NCI-H128 (cell line): ENCODE measurements at regions not wholly inside any gene's neighbourhood (a gene's known extent, or its start where the extent isn't known, plus 50 kb on each side); places are given as distances from the start of the nearest gene placed in this dataset.

Experiments
- DNase-seq: peaks from one replicate; lab custom pipeline; 2025; ENCODE audit not compliant: unreplicated experiment; lab: John Stamatoyannopoulos, UW

DNA sequence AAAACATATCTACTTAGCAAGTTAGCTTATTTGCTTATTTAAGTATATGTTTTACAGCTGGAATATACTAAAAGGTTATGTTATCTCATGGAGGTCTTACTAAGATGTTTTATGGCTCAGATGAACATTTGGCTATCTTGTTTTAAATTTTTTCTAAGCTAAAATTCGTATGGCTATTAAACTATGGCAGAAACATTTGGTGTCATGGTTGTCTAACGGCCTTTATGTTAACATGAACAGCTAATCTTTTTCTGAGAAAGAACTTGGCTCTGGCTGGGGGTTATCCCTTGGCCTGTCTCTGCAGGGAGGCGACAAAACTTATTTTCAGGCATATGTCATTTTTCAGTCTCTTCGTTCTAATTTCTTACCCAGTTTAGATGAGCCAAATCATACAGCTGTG, 101.5 kb upstream of the MTPN start:
- no peak for DNase-seq

DNA sequence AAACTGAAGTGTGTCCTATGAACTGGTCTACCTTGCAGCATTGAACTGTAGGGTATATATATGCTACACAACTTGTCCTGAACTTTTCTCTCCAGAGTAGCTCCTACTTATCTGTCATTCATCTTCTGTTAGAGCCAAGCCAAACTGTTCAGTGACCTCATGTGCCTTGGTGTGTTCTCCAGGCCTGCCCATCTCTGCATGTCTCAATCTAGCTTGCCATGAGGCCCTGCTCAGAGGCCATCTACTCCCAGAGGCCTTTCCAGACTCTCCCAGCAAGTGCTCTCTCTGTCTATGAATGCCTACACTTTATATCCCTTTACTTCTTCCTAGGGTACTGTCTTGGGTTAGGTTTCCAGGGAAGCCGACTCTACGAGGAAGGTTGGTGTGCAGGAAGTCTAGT, 99.8 kb upstream of the MTPN start:
- no peak for DNase-seq

DNA sequence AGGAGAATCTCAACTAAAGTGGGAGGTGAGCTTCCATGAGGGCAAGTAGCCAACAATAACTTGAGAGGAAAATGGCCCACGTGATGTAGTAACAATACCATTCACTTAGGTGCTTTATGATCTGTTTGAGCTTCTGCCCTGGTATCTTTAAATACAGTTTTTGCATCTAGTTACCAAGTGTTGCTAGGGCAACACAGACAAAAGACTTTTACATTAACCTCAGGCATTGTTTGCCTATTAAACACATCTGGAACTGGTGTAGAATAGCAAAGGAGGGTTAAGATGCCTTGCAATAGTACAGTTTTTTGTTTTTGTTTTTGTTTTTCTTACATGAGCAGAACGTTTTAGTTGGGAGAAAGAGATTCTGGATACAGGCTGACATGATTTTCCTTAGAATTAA, 97.7 kb upstream of the MTPN start:
- no peak for DNase-seq

DNA sequence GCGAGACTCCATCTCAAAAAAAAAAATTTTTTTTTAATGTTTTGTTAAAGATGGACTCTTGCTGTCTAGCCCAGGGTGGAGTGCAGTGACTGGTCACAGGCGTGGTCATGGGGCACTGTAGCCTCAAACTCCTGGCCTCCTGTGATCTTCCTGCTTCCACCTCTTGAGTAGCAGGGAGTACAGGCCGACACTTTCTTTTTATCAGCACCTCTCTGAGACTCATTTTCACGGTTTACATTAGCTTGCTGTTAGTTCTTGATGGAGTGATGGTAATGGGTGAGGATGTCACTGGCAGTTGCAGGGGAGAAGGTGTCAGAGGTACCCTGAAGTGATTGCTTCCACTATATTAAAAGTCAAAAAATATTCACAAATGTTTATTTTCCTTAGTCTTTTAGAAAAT, 95.3 kb upstream of the MTPN start:
- DNase-seq: no peak

DNA sequence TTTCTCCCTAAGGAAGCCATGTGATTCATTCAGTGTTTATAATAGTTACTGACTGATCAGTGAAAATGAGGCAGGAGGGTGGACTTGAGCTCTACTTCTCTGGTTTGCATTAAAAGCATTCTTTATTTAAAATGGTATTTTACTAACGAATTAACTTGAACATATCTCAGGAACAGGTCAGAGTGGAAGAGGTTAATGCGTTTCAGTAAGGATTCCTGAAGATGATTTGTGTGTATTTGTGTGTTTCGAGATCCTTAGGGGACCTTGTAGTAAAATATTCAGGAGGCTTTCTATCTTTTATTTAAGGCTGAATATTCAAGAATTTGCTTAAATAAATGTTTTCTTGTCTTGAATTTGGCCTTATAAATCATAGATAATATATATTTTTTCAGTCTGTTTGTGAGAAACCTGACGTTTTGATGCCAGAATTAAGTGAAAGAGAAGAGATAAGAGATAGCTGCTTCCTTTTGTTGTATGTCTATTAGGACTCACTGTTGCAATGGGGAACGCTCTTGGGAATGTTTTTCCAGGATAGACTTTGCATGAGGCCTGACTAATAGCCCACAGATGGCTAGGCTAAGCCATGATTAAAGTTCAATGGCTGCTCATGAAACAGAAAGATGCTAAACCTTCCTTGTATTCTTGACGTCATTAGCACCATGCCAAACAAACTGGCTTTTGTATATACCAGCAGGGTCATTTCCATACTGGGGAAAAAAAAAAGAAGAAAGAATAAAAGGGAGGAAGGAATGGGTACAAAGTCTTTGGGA, 93.8 kb upstream of the MTPN start:
- DNase-seq: no peak

DNA sequence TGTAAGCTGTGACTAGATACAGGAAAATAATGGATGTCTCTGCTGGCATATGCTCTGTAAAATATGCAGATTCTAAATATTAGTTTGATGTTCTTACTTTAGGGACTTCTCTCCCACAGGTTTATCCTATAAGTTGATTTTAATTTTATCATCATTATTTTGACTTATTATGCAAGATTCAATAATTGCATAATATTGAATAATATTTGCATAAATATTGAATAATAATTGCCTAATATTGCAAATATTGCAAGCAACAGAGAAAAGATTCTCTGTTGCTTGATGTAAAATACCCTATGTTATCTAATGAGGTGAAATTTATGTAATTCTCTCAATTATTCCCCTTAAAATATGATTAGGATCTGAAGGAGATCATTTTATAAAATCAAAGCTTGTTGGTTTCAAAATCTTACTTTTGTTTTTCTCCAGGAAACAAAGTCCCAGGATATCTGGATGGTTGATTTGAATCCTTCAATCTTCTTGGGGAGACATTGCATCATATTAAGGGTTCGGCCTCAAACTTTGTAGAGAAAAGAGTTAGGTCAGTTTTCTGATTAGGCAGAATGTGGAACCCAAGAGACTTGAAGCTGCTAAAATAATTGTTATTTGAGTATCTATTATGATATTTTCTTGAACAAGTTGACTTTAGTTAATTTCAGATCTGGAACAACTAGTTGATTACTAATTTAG, 92.8 kb upstream of the MTPN start:
- no peak for DNase-seq

DNA sequence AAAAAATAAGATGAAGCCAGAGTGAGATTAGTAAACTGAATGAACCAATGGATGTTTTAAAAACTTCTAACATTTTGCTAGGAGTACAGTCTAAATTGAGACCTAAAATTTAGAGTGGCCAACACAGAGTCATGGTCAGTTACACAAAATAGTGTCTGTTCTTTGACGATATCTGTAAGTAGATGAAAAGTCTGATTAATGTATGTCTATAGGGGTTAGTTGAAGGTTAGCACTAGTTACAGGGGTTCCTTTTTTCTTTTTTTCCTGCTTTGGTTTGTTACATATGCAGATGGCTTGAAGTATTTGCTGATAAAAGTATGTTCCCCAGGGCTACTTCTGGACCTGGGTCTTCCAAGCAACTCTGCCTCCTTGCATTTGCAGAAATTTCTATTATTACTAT, 90.1 kb upstream of the MTPN start:
- DNase-seq: no peak

DNA sequence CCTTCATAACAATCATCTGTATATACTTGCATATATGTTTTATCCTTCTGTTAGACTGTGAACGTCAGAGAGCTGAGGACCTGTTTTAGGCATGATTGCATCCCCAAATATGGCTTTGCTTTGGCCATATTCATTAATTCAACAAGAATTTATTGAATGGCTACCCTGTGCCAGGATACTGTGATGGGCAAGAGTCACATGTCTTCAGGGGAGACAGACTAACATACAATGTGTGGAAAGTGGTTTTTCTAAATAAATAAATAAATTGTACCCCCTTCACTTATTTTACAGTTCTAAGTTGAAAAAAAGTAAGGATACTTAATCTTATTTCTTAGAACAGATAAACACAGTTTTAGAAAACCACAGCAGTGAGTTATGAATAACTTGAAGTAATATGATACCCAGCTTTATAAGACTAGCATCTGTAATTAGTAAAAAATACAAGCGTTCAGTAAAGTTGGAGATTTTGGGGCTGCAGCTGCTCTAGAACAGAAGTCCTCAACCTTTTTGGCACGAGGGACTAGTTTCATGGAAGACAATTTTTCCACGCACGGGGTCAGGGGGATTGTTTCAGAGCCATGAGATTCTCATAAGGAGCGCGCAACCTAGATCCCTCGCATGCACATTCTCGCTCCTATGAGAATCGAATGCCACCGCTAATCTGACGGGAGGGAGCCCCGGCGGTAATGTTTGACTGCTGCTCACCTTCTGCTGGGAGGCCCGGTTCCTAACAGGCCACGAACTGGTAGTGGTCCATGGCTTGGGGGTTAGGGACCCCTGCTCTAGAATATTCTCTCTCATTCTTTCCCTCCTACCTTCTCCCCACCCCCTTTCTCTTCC, 89.4 kb upstream of the MTPN start:
- no peak for DNase-seq

DNA sequence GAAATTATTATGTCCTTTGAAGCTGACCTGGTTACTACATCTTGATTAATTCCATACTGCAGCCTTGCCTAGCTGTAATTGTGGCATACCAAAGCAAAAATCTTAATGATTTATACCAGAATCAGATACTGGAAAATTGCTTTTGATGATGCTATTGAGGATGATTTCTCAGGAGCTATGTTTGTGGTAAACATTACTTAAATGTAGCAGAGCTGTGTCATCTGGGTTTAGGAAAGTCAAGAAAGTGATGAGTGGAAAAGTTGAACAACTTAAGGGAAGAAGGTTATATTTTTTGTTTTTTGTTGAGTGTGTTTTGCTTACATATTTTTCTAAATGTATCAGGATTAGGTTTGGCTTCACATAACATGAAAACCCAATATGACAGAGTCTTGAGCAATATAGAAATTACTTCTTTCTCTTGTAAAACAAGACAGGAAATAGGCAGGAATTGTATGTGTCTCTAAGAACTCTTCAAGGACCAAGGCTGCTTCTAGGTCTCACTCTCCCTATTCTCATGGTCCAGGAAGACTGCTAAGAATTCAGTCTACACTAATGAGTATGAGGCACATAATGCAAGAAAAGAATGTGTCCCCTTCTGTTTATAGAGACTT, 87.6 kb upstream of the MTPN start:
- no peak for DNase-seq

DNA sequence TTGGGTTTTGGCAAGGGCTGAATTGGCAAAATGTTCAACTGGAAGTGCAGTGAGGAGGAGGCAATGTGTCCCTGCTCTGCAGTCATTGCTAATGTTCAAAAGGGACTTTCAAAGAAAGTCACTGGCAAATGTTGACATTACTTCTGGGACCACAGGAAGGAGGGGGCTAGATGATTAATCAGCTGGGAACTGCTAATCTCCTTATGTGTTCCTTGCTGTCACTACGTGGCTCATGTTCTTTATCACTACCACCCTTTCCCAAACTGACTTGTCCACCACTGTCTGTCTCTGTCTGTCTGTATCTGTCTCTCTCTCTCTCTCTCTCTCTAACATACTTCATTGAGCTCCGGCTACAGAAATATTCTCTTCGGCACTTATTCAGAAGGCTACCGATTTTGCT, 86.9 kb upstream of the MTPN start:
- DNase-seq: no peak

DNA sequence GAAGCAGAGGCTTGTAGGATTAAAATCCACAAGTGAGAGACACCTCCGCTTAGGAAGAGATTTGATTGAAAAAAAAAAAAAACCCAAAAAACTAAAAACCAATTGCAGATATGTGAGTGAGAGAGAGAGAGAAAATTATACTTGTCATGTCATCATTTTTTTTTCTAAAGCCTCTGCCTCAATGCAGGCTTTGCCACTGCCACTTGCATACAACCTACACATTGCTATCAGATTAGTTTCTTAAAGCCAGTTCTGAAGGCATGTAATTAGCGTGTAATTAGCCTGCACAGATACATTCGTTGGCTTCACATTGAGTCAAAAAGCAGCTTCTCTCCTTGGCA, 86.1 kb upstream of the MTPN start:
- DNase-seq: no peak

DNA sequence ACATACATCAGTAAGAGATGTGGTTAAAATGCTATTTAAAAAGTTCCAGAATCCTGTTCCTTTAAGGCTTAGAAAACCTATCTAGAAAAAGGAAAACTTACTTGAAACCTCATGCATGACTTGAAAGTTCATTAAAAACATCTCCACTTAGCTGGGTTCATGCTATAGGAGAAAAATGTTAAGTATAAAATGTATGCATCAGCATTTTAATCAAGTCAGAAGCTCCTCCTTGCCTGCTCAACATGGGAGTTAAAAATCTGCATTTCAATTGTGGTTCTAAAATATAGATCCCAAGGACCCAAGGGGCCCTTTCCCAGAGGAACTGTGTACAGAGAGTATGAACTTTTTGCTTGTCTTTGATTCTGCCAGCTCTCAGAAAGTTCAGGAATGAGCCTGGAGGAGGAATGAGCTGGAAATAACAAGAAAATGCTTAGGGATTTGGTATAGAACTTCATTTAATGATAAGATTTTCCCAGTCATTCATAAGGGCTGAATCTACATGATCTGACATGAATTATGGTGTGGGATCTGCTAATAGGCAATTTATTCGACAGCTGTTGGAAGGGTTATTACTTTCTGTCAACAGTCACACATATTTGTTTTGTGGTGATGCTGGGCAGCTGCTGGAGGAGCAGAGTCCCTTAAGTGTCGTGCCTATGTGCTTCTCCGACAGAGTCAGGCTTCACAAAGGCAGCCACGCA, 85.6 kb upstream of the MTPN start:
- DNase-seq: no peak

DNA sequence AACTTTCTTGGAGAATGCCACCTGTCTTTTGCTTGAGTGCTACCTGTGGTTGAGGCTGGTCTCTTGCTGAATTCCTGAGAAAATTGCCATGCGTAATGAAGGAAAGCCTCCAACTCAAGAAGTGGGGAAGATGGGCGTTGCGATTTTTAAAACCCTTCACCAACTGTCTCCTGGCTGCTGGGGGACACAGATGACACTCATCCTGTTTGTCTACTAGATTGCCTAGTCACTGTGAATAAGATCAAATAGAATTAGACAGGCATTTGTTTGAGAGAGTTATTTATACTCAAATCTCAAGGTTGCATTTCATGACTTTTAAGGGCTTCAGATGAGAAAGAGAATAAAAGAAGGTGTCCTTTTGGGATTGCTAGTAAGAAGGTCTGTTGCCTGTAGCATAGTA, 84.3 kb upstream of the MTPN start:
- DNase-seq: no peak

DNA sequence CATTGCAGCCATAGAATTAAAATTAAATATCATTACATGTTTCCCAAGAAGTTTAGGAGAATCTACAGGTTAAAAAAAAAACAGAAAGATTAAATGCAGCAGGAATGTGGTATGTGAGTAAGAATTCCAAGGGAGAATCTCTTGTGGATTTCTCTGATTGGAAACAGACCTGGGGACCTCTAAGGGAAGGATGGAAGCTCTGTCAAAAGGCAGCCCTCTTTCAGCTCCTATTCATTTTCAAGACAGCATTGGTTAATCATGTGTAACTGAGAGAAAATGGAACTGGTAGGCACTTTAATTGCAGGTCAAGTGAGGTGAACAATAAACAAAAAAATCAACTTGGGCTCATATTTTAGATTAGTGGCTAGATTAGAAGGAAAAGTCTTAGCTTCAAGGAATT, 81.4 kb upstream of the MTPN start:
- DNase-seq: no peak

DNA sequence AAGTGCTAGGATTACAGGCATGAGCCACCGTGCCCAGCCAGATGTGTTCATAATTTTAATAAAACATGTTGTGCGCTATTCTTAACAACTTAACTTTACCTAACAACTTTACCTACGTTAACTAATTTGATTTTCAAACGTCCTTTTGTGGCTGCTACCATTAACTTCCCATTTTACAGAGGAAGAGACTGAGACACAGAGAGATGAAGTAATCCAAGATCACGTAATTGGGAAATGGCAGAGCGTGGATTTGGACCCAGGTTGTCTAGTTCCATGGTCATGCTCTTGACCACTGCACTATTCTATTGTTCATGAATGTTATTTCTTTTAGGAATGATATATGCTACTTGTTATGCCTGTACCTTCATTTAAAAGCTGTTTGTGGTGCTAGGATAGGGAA, 80.3 kb upstream of the MTPN start:
- no peak for DNase-seq

DNA sequence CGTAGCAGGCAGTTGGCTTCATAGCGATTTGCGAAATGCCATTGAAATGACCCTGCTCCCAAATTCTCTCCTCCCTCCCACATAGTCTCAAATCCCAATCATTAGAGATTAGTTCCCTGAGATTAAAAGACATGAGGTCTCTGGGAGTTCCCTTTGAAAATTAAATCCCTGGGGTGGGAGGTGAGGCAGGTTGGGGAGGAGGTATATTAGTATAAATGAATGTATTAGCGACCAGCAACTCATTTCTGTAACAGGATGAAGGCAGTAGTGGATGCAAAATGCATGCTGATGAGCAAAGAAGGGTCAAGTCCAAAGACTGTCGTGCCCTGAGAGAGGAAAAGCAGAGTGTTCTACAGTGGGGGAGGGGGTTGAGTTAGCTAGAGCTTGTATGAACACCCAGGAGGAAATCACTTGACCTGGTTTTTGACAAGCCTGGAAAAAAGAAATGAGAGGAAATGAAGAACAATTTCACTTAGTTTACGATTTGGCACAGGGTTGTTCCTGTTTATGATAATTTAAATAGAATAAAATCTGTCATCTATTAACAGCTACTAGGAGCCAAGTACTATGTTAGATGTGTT, 79.6 kb upstream of the MTPN start:
- DNase-seq: no peak

DNA sequence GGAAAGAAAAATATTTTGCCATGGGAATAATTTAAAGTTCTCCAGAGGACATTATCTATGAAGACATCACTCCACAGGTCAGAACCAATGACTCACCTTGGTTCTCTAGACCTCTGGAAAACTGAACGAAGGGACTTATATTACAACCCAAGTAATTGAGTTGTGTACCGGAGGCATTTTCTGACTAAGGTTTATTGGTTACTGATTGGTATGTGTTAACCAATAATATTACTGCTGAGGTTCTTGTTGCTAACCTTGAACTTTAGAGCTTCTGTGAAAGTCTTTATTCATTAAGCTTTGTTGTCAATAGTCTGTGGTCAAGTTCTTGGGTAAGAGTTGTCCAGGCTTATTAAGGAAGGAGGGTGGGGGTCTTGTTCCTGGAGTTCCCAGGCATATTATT, 78.1 kb upstream of the MTPN start:
- DNase-seq: no peak

DNA sequence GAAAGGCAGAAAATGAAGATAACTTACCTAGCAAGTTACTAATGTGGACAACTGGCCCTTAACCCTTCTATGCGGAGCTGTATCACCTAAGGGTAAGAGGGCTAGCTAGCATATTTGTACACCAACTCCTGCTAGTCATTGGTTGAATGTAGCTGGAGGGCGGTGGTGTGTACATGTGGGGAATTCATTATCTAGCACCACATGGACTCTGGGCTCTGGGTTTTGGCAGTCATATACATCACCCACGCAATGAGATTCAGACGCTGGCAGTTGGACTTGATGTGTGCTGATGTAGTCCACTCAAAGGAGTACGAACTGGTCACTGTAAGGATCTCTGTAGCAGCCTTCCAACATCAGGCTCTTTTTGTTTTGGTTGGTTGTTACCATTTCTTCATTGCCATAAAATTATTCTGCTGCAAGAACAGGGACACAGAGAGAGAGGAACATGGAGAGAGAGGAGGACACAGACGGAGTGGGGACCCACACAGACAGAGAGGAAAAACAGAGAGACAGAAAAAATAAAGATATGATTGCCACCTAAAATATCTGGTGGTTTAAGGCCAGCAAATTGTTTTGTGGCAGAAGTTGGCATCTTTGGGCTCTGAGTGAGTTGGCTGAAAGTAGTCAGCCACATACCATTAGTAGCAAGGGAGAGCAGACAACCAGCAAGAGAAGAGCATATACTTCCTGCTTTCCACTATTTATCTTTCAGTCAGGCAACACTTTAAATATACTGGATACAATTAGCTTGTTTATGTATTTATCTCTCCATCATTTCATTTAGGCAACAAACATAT, 76.7 kb upstream of the MTPN start:
- DNase-seq: no peak

DNA sequence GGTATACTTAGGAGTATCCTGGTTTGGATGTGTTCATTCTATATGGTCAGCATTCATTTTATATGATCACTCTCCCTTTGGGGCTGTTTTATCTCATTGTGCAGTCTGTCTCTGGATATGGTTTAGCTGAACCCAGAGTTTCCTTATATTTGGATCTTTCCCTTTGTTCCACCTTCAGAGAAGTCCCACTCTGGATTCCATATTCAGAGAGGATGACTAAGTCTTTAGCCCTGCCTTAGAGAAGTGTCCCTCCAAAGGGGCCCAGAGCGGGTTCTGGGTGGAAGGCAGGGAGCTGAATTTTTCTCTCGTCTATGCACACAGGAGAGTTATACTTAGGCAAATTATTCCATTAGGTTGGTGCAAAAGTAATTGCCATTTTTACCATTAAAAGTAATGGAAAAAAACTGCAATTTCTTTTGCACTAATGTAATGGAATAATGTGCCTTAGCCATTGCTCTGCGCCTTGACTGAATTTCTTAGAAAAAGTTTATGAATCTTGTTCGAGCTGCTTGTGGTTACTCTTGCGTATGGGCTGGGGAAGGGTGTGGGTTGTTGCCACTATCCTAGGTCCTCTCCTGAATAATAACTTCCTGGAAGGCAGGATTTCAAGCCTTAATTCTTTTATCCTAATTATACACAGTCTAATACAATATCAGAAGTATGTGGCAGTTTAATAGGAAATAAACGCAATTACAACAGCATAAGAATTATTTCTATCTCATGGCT, 74.2 kb upstream of the MTPN start:
- no peak for DNase-seq
